Retinal pigment epithelial cell (primary cell): ENCODE measurements at regions not wholly inside any gene's neighbourhood (a gene's known extent, or its start where the extent isn't known, plus 50 kb on each side); places are given as distances from the start of the nearest gene placed in this dataset.

Experiments
- DNase-seq: peaks from one replicate; pipeline ENCODE4 v3.0.0-alpha.2; 2010; ENCODE audit warnings: low read depth
- H3K4me3 ChIP-seq: 2 replicates; pipeline ENCODE4 v1.5.1; 2011; ENCODE audit warnings: mild to moderate bottlenecking, low read length, control low read depth, moderate library complexity
- TF ChIP-seq, protein P1 (sequence below): conservative IDR thresholded peaks from 2 replicates; pipeline ENCODE4 v1.5.1; 2011; ENCODE audit warnings: low read depth, low read length, control low read depth, inconsistent platforms

DNA sequence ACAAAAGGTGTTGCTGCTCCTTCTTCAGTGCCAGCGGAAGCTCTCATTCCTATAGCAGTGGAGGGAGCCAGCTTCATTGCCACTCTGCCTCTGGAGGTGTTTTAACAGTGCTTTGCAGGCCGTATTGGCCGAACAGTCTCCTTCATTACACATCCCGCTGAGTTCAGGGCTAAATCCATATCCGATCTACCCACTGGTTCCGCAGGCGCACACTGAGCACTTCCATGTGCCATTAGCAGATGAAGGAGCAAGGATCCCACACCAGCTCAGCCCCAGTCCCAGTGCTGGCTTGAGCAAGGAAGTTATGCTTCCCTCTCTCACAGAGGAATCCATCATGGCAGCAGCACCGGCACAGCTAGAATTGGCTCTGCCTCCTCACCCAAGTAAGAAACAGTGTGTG, 121.2 kb upstream of the IRX2 start:
- DNase-seq: no peak
- TF ChIP-seq, protein P1, sequence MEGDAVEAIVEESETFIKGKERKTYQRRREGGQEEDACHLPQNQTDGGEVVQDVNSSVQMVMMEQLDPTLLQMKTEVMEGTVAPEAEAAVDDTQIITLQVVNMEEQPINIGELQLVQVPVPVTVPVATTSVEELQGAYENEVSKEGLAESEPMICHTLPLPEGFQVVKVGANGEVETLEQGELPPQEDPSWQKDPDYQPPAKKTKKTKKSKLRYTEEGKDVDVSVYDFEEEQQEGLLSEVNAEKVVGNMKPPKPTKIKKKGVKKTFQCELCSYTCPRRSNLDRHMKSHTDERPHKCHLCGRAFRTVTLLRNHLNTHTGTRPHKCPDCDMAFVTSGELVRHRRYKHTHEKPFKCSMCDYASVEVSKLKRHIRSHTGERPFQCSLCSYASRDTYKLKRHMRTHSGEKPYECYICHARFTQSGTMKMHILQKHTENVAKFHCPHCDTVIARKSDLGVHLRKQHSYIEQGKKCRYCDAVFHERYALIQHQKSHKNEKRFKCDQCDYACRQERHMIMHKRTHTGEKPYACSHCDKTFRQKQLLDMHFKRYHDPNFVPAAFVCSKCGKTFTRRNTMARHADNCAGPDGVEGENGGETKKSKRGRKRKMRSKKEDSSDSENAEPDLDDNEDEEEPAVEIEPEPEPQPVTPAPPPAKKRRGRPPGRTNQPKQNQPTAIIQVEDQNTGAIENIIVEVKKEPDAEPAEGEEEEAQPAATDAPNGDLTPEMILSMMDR: no peak
- no peak overlapping the region for H3K4me3 ChIP-seq

DNA sequence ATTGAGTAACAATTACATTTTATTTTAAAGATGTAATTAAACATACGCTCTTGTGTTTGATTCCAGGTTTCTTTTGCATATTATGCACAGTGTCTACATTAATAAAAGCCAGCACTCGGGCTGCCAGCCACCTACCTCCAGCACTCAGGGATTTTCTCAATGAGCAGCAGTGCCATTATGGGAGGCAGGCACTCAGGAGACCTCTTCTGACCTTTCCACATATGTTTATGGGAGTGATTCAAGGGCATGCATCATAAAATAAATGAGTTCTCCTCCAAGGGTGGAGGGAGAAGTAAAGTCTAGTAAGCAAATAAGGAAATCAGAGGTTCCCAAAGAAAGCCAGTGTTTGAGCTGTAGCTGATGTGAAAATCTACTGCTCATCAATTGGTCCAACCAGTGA, 119.8 kb upstream of the IRX2 start:
- H3K4me3 ChIP-seq: no peak overlapping the region
- TF ChIP-seq, protein P1: no peak
- DNase-seq: no peak

DNA sequence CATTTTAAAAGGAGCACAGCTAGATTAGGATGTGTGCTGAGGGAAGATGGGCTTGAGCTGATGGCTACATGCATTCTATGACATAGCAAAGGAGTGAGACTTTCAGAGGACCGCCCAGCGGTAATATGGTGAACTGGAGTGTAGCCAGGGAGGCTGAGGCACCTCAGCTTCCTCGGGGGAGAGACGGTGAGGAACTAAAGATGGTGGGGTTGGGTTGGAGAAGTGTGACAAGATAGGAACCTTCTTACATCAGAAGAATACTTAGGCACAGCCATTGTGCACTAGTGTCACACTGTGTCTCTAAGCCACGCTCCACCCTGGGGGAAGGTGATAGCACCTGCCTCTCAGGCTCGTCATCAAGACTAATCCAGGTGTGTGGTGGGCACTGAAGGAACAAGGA, 118.0 kb upstream of the IRX2 start:
- H3K4me3 ChIP-seq: no peak overlapping the region
- DNase-seq: no peak
- TF ChIP-seq, protein P1: no peak

DNA sequence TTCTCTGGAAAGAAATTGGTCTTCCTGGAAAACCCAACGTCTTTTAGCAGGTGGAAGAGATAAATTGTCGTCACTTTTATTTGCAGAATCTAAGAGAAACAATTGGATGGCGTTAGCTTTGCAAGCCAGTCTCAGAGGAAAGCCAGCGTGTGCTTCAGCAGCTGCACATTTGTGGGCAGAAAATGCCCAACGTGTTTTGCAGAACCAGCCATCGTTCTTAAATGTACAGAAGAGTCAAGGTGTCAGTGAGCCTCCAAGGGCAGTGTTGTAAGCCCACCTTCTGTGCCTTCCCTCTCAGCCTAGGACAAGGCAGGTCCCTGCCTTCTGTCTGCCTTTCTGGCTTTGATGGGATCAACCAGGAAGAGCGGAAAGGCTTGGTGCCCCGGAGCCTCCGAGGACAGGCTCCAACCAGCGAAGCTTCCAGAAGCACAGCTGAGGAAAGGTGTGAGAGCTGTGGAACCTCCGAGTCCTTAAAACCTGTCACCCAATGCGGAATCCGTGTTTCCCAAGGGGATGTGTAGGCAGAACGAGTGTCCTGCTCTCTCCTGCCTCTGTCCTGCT, 116.0 kb upstream of the IRX2 start:
- no peak for DNase-seq
- TF ChIP-seq, protein P1: no peak
- H3K4me3 ChIP-seq: no peak overlapping the region

DNA sequence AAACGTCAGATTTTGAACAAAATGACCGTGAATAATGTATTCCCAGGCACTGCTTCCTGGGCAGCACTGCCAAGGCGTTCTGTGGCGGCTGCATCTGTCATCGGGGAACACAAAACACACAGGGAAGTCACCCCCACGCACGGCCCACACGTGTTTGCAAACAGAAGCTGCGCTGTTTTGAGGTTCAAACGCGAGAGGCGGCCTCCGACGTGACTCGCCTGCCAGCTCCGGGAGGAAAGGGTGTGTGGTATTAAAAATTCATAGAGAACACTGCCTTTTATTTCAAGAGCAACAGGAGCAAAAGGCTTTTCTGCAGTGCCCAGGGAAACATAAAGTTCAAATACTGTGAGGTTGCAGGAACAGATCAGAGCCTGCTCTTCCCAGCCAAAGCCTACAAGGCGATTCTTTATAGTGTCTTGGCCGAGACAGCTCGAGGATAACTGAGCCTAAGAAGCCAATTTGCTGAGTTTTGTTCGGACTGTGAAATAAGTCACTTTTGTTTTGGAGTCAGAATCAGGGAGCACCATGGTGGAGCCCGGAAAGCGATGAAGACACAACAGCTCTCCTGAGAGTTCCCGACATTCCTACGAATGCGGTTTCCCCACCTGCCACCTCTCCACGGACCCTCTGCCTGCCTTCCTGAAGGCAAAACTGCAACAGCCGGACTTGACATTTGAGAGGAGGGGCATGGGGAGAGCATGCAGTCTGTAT, 115.3 kb upstream of the IRX2 start:
- TF ChIP-seq, protein P1: no peak
- no peak for DNase-seq
- no peak overlapping the region for H3K4me3 ChIP-seq

DNA sequence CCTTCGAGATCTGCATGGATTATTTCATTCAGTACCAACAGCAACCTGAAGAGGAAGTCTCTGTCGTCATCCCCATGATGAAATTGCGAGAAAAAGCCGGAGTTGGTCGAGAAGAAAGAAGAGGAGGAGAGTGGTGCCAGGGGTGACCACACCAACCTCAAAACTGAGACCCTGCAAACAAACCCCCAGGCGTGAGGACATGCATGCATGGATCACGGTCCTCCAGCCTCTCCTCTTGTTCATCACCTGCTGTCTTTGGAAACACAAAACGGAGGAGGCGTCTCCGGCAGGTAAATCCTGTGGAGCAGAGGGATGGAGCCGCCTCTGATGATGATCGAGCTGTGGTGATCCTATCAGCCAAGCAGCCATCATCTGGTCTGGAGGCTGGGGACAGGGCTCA, 114.4 kb upstream of the IRX2 start:
- no peak for DNase-seq
- TF ChIP-seq, protein P1: no peak
- H3K4me3 ChIP-seq: no peak overlapping the region

DNA sequence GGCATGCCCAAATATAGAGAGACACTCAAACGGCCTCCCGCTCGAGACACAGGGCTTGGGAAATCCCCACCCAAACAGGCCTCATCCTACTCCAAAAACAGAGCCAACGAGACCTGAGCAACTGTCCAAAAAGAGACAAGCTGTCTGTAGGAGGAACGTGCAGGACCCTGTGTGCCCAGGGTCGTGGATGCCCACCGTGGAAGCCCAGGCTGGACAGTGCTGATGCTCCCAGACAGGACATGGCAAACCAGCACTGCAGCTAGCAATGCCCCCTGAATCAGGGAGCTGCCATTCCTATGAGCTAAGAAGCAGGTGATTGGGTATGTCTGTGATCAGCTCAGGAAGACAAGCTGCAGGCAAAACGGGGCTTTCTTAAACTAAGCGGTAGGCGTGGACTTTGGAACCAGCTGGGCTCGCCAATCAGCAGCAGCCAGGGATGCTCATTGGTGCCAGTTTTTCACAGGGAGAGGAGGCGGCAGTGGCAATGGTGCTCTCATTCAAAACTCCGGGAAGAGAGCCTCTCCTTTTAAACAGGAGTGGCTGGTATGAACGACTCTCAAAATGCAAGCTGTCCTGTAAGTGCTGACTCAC, 113.1 kb upstream of the IRX2 start:
- no peak for DNase-seq
- no peak overlapping the region for H3K4me3 ChIP-seq
- TF ChIP-seq, protein P1: no peak
